Right lobe of liver (tissue), 4 donors: ENCODE measurements at regions not wholly inside any gene's neighbourhood (a gene's known extent, or its start where the extent isn't known, plus 50 kb on each side); places are given as distances from the start of the nearest gene placed in this dataset.

Source experiments
- POLR2A ChIP-seq: fragments of 450-650 bp; IDR thresholded peaks from one replicate; pipeline ENCODE4 v1.6.1; 2017; ENCODE audit warnings: antibody characterized with exemption, mild to moderate bottlenecking
- TF ChIP-seq, protein P1 (sequence below), 4 donors: fragments of 200-600 bp in 3 of 4; fragments of 450-650 bp in 1 of 4; IDR thresholded peaks; one replicate each; pipeline versions ENCODE4 v1.5.1 to v1.8.0; 2016 to 2022; ENCODE audit warnings: antibody characterized with exemption in 4 of 4, mild to moderate bottlenecking in 2 of 4
- donor health status: DM: no; HTN: no; CAD: no.
- donor health status: DM: no; HTN: no; CAD: no.
- donor health status: DM: no; HTN: yes; CAD: no.

DNA sequence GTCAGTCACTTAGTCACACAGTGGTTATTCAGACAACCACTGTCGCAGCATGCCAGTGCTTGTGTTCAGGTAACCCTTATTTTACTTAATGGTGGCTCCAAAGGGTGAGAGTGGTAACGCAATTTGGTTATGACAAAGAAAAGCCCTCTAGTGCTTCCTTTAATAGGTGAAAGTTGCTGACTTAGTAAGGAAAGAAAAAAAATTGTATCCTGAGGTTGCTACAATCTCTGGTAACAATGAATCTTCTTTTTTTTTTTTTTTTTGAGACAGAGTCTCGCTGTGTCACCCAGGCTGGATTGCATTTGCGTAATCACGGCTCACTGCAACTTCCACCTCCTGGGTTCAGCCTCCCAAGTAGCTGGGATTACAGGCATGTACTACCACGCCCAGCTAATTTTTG, 64.5 kb downstream of the C11orf91 start:
- TF ChIP-seq, protein P1, sequence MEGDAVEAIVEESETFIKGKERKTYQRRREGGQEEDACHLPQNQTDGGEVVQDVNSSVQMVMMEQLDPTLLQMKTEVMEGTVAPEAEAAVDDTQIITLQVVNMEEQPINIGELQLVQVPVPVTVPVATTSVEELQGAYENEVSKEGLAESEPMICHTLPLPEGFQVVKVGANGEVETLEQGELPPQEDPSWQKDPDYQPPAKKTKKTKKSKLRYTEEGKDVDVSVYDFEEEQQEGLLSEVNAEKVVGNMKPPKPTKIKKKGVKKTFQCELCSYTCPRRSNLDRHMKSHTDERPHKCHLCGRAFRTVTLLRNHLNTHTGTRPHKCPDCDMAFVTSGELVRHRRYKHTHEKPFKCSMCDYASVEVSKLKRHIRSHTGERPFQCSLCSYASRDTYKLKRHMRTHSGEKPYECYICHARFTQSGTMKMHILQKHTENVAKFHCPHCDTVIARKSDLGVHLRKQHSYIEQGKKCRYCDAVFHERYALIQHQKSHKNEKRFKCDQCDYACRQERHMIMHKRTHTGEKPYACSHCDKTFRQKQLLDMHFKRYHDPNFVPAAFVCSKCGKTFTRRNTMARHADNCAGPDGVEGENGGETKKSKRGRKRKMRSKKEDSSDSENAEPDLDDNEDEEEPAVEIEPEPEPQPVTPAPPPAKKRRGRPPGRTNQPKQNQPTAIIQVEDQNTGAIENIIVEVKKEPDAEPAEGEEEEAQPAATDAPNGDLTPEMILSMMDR (IDR thresholded peaks at IDR 0.05) = no peak
- TF ChIP-seq POLR2A = no peak
